PC-3 (cell line): ENCODE measurements at regions not wholly inside any gene's neighbourhood (a gene's known extent, or its start where the extent isn't known, plus 50 kb on each side); places are given as distances from the start of the nearest gene placed in this dataset.

Experiments
- ATAC-seq: fragments of 200-7000 bp; cut with Tn5 transposase; 2 replicates; pipeline ENCODE4 v1.9.1; 2020; ENCODE audit warnings: mild to moderate bottlenecking, moderate library complexity
- BruUV-seq: library from RNA; stranded (reverse); fragments of 400-500 nt; replicated peaks from 2 replicates; lab custom pipeline; 2021; lab: Mats Ljungman, UMichigan
- CTCF ChIA-PET: fragments of 300-600 bp; sonication (Branson Sonifier 250); formaldehyde crosslinking; loops from one replicate; lab custom pipeline; 2022; ENCODE audit warnings: antibody characterized with exemption; lab: Charles Lee
- POLR2A ChIA-PET: fragments of 300-600 bp; sonication (Branson Sonifier 250); formaldehyde crosslinking; loops from one replicate; lab custom pipeline; 2022; ENCODE audit warnings: antibody characterized with exemption; ENCODE audit not compliant: unreplicated experiment; lab: Charles Lee
- DNase-seq: peaks from one replicate; pipeline ENCODE4 v3.0.0-alpha.2; 2015
- H2AFZ ChIP-seq: fragments of 300-600 bp; sonication (generic); 2 replicates; pipeline ENCODE4 v1.6.0; 2016; ENCODE audit warnings: antibody characterized with exemption, low read length
- H3F3A ChIP-seq: fragments of 300-600 bp; sonication (generic); one replicate; pipeline ENCODE4 v1.6.0; 2017; ENCODE audit warnings: antibody characterized with exemption, low read length, control low read depth, mild to moderate bottlenecking; ENCODE audit not compliant: unreplicated experiment
- H3K27ac ChIP-seq: fragments of 300-600 bp; sonication (generic); 2 replicates; pipeline ENCODE4 v1.5.1; 2016; ENCODE audit warnings: mild to moderate bottlenecking, low read length
- H3K27me3 ChIP-seq: fragments of 300-600 bp; sonication (generic); 2 replicates; pipeline ENCODE4 v1.6.1; 2016; ENCODE audit warnings: low read length, mixed read lengths
- H3K36me3 ChIP-seq: fragments of 300-600 bp; sonication (generic); 2 replicates; pipeline ENCODE4 v1.6.1; 2016; ENCODE audit warnings: low read depth, mixed run types, low read length, mixed read lengths
- H3K4me1 ChIP-seq: fragments of 300-600 bp; sonication (generic); 2 replicates; pipeline ENCODE4 v1.5.1; 2016; ENCODE audit warnings: low read length; ENCODE audit not compliant: insufficient read depth
- H3K4me2 ChIP-seq: fragments of 300-600 bp; sonication (generic); 2 replicates; pipeline ENCODE4 v1.6.0; 2016; ENCODE audit warnings: low read length
- H3K4me3 ChIP-seq: fragments of 300-600 bp; sonication (generic); 2 replicates; pipeline ENCODE4 v1.5.1; 2016; ENCODE audit warnings: mild to moderate bottlenecking, low read length, mixed read lengths
- H3K79me2 ChIP-seq: fragments of 300-600 bp; sonication (generic); 2 replicates; pipeline ENCODE4 v1.6.1; 2017; ENCODE audit warnings: low read length, mixed read lengths
- H3K9ac ChIP-seq: fragments of 300-600 bp; sonication (generic); 2 replicates; pipeline ENCODE4 v1.6.0; 2016; ENCODE audit warnings: mild to moderate bottlenecking, low read length
- H3K9me2 ChIP-seq: fragments of 300-600 bp; sonication (generic); replicated peaks from 2 replicates; pipeline ENCODE4 v1.6.1; 2016; ENCODE audit warnings: mixed run types, low read length, mixed read lengths
- H3K9me3 ChIP-seq: fragments of 300-600 bp; sonication (generic); 2 replicates; pipeline ENCODE4 v1.6.1; 2016; ENCODE audit warnings: low read length, mixed read lengths
- H4K20me1 ChIP-seq: fragments of 300-600 bp; sonication (generic); 2 replicates; pipeline ENCODE4 v1.6.1; 2016; ENCODE audit warnings: low read length, mixed read lengths
- CTCF ChIP-seq: fragments of 300-600 bp; sonication (generic); conservative IDR thresholded peaks from 2 replicates; pipeline ENCODE4 v1.5.1; 2017; ENCODE audit warnings: antibody characterized with exemption, low read depth, mild to moderate bottlenecking, low read length
- EZH2 ChIP-seq: fragments of 300-600 bp; sonication (generic); IDR thresholded peaks from one replicate; pipeline ENCODE4 v1.6.1; 2017; ENCODE audit warnings: antibody characterized with exemption, mild to moderate bottlenecking, low read length; ENCODE audit not compliant: unreplicated experiment
- EZH2phosphoT487 ChIP-seq: fragments of 300-600 bp; sonication (generic); IDR thresholded peaks from 2 replicates; pipeline ENCODE4 v1.6.1; 2018; ENCODE audit warnings: mild to moderate bottlenecking, antibody characterized with exemption, low read length, borderline replicate concordance
- intact Hi-C: fragments of 100-400 bp; cut with micrococcal nuclease; formaldehyde crosslinking; loops from 2 replicates; pipeline ENCODE4 v1.9.0; 2023

DNA sequence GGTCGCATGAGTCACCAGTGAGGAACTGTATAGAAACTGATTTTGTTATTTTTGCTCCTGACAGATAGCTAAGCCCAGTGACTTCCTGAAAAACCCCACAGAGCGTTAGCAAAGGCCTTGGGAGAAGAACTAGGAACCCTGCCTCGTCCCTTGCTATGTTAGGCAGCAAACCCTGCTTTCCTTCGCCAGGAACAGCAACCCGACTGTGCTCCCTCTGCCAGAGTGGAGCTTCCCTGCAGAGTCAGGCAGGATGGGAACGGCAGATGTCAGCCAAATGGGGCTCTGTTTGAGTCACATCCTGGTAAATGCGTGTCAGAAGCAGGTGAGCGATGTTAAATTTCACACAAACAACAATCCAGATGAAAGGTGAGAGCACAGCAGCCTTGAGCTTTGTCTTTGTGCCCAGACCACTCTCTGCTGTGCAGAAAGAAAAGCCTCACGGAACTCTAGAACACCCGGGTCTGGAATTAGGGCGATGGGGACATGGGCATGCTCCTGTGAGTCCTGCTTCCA lies 186.6 kb downstream of the ADAMTS15 start:
- H3K9ac ChIP-seq: peak overlapping the region; percentile 93
- H3K79me2 ChIP-seq: peaks cover 28% of the 10 kb centered on the region
- CTCF ChIA-PET: no interaction called here
- TF ChIP-seq CTCF: no peak
- no peak for TF ChIP-seq EZH2phosphoT487
- TF ChIP-seq EZH2: no peak
- POLR2A ChIA-PET: interaction anchor here (0.6 to 0.7 kb wide), 4 partner anchors 92 to 187 kb away, joined by 3 to 6 read pairs (median 3); partner anchors contain the start of gene ADAMTS15
- H3K27me3 ChIP-seq: no peaks in the 10 kb centered on the region
- H3K9me2 ChIP-seq: no peaks in the 10 kb centered on the region
- peaks cover 17% of the 10 kb centered on the region for H3F3A ChIP-seq
- H3K9me3 ChIP-seq: no peaks in the 10 kb centered on the region
- intact Hi-C loops: loop anchor here (1.0 to 10.0 kb wide), 4 partner anchors 110 to 212 kb away; partner anchors contain the start of gene ADAMTS15
- H3K36me3 ChIP-seq: no peaks in the 10 kb centered on the region
- H2AFZ ChIP-seq: no peak overlapping the region
- peak; percentile 98 for DNase-seq
- 0 out of 2 replicates have a peak overlapping the region, but pooled peaks have one; percentile 2 for H3K4me3 ChIP-seq
- no TSS peak for BruUV-seq
- peak overlapping the region; percentile 97 for H3K27ac ChIP-seq
- H3K4me1 ChIP-seq: peaks cover 81% of the 10 kb centered on the region
- peak; percentile 53 for ATAC-seq
- H3K4me2 ChIP-seq: peak overlapping the region; percentile 80
- no peaks in the 10 kb centered on the region for H4K20me1 ChIP-seq

- H3K4me3 ChIP-seq: peak overlapping the region; percentile 48; the same call in 1 of the 2 replicates
- no peaks in the 10 kb centered on the region for H3K9me2 ChIP-seq
- H4K20me1 ChIP-seq: no peaks in the 10 kb centered on the region
- H3K27me3 ChIP-seq: no peaks in the 10 kb centered on the region
- H3K79me2 ChIP-seq: peaks cover 28% of the 10 kb centered on the region
- H3K9ac ChIP-seq: peak overlapping the region; percentile 93
- peak overlapping the region; percentile 80 for H3K4me2 ChIP-seq
- peak; percentile 43 for DNase-seq
- no peak for ATAC-seq
- no peak overlapping the region for H2AFZ ChIP-seq
- H3F3A ChIP-seq: peaks cover 17% of the 10 kb centered on the region
- TF ChIP-seq EZH2phosphoT487: no peak
- TF ChIP-seq CTCF: no peak
- no peak for TF ChIP-seq EZH2
- POLR2A ChIA-PET: interaction anchor here (0.7 kb wide), 2 partner anchors 19 to 188 kb away, joined by 3 to 5 read pairs; partner anchors contain the start of gene ADAMTS15
- peaks cover 73% of the 10 kb centered on the region for H3K4me1 ChIP-seq
- TSS peak; percentile 42 for BruUV-seq
- no peaks in the 10 kb centered on the region for H3K9me3 ChIP-seq
- intact Hi-C loops: loop anchor here (1.0 to 10.0 kb wide), 9 partner anchors 31 to 211 kb away; partner anchors contain the start of gene ADAMTS15
- peak overlapping the region; percentile 97 for H3K27ac ChIP-seq
- no peaks in the 10 kb centered on the region for H3K36me3 ChIP-seq
- CTCF ChIA-PET: interaction anchor here (0.6 to 1.3 kb wide), 3 partner anchors 190 to 201 kb away, joined by 4 to 18 read pairs (median 4); no protein-coding TSS in a partner anchor
Measured at GRCh38 chr11:130635937-130636630, 187.6 kb downstream of the ADAMTS15 start.
